HCEC 1CT (cell line): ENCODE measurements at regions not wholly inside any gene's neighbourhood (a gene's known extent, or its start where the extent isn't known, plus 50 kb on each side); places are given as distances from the start of the nearest gene placed in this dataset.
"Not testable (repeated sequence)": the region's sequence is repeated elsewhere in the genome, so short reads cannot be mapped to it uniquely, and the experiment has no call there.

Source experiments
- DNase-seq: peaks from one replicate; pipeline ENCODE4 v3.0.0-alpha.2; 2017

DNA sequence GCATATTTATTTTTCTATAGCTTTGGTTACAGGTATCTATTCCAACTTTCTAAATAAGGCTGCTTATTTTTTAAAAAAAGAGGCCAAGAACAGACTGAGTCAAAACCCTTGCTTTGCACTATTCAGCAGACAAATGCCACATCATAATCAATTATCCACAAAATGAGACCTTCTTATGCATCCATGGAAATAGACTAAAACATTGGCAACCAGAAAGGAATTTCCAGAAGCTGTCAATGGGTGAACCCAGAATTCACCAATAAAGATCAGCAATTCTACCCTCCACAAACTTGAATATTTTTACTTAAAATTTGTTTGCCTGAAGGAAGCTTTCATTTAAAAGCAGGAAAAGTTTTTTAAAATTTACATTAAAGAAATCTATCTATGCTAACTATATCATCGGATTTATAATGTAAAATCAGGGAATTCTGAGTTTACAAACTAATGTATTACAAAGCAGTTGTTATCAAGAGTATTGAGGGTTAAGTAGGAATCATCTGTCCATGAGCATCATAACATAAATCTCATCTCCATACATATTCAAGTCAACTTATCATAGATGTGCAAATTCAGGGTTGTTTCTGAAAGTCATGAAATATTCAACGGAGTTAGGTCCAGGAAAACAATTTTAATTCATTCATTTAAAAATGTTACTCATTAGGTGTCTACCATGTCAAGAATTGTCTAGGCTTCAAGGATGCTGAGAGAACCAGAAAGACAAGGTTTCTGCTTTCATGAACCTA is 548.0 kb downstream of the SATB2 start:
- DNase-seq = no peak

DNA sequence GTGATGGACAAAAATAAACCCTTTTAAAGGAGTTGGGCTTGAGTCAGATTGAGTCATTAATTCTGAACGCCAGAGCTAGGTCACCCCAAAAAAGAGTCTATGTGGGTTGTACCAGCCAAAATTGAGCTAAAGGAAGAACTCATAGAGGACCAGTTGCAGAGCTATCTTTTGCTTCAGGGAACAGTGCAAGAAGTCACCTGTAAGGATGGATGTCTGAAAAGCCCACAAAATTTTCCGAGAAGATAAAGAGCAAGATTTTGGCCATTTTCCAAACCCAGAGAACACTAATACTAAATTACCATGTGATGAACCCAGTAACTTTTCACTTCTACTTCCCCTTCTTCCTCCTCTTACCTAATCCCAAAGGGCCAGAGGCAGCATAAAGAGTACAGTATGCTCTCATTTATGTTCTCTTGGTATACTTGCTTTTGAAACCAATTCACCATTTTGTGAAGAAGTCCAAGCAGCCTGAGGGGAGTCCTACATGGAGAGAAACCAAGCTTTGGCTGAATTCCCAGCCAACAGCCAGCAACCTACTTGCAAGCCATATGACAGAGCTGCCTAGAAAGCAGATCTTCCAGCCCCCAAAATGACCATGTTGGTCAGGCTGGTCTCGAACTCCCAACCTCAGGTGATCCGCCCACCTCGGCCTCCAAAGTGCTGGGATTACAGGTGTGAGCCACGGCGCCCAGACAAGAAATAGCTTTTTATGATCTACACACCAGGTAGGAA is 551.7 kb downstream of the SATB2 start:
- DNase-seq = peak; percentile 50

DNA sequence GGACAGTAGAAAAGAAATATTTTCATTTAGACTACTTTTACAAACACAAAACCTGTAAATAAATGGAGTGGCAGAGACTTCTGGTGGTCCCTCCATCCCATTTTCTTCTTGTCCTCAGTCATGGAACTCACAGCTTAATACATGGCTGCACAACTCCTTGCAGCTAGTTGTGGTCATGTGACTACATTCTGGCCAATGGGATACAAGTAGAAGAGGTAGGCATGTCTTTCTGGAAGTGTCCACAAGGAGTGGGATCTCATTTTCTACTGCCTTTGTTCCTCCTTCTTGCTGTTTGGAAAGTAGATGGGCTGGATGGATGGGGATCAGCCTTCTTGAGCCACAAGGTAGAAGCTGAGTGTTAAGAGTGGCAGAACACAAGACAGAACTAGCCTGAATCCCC is 555.8 kb downstream of the SATB2 start:
- no peak for DNase-seq

DNA sequence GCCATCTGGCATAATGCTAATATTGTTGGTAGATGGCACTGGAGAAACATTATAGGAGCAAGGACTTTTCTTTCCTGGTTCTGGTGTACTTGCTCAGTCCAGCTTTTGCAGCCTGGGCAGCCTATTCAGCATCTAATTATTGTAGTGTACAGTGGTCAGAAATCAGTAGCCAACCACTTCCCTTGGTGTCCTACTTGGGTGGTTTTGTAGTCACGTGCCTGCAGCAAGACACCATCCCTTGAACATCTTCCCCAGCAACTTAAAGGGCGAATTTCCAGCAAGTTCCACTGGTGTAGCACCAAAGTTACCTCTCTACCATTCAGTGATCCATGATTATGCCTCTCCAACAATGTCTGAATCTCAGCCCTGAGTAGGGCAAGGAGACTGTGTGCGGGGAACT is 557.6 kb downstream of the SATB2 start:
- no peak for DNase-seq

DNA sequence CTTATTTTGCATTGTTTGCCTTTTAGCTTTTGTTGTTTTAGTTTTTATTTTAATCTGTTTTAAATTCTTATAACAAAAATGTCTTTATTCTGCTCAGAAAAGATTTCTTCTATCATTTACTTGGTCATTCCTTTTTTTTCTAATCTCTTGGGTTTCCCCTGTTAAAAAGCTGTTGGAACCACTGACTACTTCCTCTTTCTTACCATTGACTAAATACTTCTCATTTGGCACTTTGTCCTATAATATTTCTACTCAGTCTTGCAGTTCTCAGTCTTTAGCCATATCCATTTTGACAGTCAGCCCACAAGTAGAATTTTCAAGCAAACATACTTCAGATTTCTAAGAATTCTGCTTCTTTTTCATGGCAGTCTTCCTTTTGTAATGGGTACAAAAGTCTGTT is 567.2 kb downstream of the SATB2 start:
- no peak for DNase-seq

DNA sequence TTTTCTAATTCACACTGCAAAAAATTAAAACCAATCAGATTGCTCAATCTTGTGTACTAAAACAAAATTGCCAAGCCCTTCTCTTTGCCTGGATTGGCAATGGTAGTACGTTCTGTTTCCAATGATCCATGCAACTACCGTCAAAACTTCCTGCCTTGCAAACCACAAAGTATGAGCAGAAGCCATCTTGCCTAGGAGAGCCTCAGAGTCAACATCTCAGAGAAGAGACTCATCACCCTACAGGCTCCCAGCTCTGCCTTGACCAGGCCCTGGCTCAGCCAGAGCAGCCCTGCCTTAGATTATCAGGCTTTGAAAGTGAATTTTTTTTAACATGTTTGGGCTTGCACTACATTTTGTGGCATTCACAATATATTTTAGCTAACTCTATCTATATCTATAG is 574.1 kb downstream of the SATB2 start:
- peak; percentile 30 for DNase-seq

DNA sequence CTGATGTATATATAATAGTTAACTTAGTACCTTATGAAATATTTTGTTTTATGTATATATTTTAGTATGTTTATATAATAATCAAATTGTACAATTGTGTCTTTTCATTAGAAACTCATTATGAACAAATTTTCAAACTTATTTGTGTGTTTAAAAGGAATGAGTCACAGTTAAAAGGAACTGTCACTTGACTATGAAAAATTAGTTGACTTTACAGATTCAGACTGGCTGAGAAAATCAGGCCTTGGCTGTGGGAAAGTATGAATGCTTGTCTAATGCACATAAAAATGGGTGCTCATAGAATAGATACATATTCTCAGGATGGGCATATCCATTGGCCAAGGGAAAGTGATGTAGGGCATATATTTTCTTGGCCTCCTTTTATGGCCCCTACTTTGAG is 576.8 kb downstream of the SATB2 start:
- DNase-seq = no peak

DNA sequence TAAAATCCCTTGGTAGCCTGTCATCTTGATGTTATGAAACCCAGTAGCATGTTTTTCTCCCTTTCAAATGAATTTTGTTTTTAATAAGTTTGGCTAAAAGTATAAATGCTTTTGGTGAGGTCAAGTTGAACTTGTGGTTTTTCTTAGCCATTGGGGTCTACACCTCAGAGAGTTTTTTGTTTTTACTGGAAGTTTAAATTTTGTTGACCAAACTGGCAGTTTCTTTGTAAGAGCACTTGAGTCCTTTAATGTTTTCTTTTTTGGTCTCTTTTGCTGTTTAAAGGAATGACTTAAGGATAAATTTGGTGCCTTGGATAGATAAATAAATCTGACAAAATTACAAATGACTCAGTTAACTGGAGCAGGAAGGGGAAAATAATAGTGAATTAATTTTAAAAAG is 577.3 kb downstream of the SATB2 start:
- no peak for DNase-seq

DNA sequence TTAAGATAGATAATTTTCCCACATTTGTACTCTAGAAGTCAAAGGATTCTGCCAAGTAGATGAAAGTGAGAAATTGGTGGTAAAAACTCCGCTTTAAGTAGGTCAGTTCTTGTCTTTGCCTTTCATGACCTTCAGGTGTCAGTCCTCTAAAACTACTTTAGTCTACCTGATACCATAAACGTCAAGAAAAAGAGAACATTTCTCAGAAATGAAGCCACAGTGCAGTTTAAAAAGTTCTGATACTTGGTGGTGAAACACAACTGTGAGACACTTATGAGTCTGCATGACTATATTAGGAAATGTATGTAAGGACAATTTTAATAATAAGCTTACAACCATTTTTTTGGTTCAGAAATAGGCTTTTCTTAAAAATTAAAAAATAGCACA is 583.3 kb downstream of the SATB2 start:
- DNase-seq = peak; percentile 60

DNA sequence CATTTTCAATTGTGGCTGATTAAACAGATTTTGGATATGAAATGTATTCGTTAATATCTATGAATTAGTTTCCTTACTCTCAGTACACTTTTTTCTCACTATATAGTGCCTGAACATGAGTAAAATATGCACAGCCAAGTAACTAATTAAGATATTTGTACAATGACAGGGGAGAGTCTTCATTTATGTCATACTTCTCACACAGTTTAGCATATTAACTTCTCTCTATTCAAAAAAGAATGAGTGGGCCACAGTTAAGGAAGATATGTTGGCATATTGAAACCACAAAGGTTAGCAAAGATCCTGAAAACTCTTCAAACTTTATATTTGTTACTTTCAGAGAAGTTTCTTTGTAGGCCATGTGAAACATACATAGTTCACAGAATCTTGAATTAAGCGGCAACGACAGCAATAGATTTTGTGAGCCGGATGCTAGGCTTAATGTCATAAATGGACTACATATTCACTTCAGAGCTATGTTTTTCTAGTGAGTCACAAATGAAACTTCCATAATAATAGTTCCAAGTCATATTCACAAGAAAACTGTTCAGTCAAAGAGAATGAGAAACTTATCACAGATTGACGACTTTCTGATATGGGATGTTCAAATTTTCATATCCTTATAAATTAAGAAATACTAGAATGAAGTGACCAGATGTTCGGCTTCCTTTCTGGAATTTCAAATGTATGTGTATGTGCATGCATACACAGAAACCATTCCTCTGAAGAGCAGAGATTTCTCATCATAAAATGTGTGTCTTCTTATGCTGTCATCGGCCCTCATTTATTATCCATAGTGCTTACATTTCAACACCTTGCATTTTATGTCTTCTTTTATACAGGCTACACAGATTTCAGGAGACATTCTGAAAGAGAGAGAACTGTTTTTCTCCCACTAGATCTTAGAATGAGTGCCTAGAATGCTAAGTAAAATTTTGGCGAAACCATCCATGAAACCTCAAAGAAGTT is 584.0 kb downstream of the SATB2 start:
- DNase-seq = peak; percentile 90

DNA sequence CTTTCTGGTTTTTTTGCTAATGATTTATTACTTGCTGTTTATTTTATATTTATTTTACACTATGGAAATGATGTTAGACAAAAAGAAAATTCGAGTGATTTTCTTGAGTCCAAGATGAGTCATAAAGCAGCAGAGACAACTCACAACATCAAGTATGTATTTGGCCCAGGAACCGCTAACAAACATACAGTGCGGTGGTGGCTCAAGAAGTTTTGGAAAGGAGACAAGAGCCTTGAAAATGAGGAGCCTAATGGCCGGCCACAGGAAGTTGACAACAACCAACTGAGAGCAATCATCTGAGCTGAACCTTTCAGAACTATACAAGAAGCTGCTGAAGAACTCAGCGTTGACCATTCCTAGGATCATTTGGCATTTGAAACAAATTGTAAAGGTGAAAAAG is 594.1 kb downstream of the SATB2 start:
- DNase-seq = peak; percentile 70

DNA sequence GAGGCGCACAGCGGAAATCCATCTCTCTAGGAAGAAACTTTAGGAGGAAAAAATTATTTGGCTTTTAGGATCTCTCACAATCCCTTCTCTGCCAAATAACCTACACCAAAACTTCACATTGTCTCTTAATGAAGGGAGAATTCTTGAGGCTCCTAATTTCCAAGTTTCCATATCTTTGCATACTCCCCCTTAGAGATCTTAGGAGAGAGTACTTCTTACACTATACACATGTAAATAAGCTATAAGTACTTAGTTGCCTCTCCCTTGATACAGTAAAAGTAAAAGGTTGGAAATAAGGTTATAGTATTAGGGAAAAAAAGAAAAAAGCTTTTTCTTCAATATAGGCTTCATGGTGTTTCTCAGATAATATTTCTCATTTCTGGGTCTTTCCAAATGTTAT is 596.7 kb downstream of the SATB2 start:
- DNase-seq = no peak

DNA sequence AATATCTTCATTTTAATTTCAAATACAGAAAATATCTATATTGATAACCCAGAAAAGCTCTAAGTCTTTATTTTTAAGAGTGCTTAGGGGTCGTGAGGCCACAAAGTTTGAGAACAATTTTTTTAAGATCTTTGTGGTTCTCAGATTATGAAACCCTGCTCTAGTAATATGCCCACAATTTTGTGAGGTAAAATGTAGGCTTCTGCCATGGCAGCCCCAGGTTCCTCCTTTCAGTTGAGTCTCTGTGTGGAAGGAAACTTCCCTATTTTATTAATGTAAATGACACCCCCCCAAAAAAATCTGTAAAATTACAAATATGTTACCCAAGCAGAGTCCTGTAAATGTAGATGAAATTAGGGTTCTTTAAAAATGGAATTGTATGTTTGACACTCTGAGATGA is 600.5 kb downstream of the SATB2 start:
- no peak for DNase-seq

DNA sequence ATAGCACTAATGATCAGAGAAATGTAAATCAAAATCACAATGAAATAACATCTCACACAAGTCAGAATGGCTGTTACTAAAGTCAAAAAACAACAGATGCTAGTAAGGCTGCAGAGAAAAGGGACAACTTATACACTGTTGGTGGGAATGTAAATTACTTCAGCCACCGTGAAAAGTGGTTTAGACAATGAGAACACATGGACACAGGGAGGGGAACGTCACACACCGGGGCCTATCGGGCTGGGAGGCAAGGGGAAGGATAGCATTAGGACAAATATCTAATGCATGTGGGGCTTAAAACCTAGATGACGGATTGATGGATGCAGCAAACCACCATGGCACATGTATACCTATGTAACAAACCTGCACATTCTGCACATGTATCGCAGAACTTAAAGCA is 602.0 kb downstream of the SATB2 start:
- DNase-seq = not testable (repeated sequence)

DNA sequence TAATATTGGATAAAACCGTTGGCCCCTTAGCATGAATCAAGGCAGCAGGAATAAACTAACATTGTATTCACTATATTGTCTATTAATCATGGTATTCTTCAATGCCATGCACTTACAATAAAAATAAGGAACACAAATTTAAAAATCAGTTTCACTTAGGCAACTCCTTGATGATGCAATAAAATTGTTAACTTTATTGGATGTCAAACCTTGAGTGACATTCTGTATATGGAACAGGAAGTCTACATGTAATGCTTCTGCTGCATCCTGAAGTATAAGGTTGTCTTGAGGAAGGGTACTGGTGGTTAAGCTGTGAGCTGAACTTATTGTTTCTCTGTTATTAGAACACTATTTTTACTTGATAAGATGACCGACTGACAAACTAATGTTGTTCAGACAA is 605.5 kb downstream of the SATB2 start:
- DNase-seq = no peak

DNA sequence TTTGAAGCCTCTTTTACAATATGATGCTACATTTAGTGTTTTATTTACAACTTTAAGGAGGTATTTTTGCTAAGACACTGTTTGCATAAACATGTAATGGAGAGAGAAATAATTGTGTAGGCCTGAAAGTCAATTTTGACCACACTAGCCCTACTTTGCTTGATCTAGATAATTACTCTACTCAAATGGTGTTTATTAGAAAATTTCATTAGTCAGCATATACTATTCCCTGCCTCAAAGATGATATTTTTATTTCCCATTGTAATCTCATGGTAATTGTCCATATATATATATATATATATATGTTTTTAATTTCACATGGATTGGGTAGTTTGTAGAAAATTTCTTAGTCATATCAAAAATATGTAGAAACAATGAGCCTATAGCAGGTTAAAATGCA is 632.2 kb downstream of the SATB2 start:
- DNase-seq = no peak

DNA sequence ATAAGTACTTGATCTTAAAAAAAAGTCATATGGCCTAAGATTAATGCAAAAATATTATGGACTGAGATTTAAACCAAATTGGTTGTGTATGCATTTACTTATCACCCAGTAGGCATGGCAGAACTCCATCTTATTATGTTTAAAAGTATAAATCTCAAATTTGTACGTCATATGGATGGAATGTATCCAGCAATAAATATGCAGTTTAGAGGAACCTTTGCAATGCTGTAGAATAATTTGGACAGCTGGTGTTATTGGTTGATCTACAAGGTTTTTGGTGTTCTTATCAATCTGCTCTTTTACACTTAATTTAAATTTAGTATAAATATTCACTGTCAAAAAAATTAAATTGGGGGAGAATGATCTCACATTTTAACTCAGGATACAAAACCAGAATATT is 640.2 kb downstream of the SATB2 start:
- DNase-seq = no peak

DNA sequence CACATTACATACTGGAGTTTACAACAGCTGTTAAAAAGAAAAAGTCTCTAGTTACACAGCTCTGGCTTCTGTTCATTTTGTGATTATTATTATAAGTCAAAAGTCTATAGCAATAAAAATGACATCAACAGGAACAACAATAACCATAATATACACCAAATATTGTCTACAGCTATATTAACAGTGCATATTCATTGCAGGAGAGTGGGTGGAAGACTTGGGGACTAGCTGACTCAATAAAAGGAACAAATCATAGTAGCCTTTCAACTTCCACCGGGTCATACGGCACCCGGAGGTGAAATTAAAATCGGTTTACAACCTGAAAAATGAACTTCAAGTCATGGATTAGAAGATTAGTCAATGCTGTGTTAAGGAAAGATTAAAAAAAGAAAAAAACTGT is 642.1 kb downstream of the SATB2 start:
- no peak for DNase-seq

DNA sequence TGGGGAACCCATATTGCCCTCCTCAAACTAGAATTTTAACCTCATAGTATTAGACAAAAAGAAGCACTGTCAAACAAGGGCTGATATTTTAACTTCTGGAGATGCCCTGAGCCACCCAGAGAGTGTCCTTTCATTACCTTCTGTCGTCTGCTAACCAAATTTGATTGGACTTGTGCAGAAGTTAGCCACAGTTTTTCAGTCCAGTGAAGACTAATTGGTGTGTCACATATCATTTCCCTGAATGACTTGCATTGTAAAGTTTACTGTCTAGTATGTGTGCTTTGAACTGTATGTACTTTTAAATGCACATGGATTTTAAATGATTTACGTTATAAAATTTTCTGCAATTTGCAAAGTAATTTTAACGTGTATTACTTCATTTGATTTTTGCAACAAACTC is 646.5 kb downstream of the SATB2 start:
- no peak for DNase-seq

DNA sequence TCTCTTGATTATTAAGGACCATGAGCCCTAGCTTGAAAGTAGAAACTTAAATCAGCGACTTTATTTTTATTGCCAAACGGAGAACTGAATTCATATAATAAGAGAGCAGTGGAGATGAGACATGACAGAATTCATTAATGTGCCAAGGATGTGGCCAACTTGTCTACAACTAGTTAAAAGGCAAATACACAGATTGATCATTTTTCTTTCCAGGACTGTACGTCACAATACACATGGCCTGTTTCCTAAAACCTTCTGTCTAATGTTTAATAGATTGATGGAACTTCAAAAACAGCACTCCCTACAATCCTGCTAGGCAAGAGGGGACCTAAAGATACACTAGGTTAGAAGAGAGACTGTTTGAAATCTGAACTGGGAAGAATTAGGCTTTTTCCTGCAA is 647.8 kb downstream of the SATB2 start:
- no peak for DNase-seq

DNA sequence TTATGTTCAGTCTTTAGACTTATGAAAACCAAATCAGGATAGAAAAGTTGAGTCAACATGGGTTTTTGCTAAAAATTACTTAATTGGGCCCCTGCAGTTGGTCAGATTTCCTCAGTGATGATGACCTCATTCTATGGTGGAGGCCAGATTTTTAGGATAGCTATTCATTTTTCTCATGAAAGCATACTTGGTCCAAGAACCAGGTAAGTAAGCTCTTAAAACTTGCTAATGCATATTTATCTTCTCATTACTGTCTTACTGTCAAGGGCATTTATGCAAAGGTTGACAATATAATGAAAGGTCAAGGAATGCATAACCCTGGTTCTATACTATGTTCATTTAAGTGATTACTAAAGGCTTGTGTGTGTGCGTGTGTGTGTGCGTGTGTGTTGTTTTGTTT is 650.6 kb downstream of the SATB2 start:
- peak; percentile 72 for DNase-seq

DNA sequence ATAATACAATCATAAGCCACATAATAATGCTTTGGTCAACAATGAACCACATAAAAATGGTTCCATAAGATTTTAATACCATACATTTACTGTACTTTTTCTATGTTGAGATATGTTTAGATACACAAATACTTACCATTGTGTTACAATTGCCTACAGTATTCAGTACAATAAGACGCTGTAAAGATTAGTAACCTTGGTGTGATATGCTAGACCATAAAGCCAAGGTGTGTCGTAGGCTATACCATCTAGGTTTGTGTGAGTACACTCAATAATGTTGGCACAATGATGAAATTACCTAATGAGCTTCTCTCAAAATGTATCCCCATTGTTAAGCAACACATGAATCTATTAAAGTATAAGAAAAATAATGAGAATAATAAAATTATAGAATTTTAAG is 662.3 kb downstream of the SATB2 start:
- DNase-seq = no peak

DNA sequence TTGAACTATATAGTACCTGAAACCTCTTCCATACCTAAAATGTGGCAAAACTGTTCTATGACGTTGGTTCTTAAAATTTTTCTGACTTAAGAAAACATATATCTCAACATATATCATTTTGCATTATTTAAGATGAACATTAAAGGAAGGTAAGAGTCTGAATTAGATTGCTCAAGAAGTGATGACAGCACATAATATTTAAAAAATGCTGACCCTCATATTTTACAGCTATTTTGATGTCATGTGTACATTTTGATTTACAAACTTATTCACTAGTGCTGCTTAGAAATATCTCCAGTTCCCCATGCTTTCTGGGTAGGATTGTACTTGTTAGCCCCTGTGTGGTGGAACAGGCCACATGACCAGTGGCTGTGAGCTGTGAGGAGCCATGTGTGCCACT is 666.1 kb downstream of the SATB2 start:
- no peak for DNase-seq

DNA sequence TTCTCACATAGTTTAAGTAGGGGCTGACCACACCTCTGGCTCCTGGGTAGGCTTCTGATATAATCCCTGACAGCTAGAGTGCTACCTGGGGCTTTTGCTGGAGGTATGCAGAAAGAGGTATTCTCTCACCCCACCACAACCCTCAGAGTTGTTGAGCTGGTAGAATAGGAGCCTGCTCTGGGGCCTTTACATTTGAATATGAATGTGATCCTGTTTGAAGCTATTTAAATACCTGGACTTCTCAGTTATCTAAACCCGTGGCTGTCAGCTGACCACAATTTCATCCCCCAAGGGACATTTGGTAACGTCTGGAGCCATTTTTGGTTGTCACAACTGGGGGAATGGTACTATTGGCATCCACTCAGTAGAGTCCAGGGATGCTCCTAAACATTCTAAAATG is 669.1 kb downstream of the SATB2 start:
- no peak for DNase-seq
